ENCODE measurements at regions not wholly inside any gene's neighbourhood (a gene's known extent, or its start where the extent isn't known, plus 50 kb on each side); places are given as distances from the start of the nearest gene placed in this dataset.
"Not testable (repeated sequence)": the region's sequence is repeated elsewhere in the genome, so short reads cannot be mapped to it uniquely, and the experiment has no call there.

DNA sequence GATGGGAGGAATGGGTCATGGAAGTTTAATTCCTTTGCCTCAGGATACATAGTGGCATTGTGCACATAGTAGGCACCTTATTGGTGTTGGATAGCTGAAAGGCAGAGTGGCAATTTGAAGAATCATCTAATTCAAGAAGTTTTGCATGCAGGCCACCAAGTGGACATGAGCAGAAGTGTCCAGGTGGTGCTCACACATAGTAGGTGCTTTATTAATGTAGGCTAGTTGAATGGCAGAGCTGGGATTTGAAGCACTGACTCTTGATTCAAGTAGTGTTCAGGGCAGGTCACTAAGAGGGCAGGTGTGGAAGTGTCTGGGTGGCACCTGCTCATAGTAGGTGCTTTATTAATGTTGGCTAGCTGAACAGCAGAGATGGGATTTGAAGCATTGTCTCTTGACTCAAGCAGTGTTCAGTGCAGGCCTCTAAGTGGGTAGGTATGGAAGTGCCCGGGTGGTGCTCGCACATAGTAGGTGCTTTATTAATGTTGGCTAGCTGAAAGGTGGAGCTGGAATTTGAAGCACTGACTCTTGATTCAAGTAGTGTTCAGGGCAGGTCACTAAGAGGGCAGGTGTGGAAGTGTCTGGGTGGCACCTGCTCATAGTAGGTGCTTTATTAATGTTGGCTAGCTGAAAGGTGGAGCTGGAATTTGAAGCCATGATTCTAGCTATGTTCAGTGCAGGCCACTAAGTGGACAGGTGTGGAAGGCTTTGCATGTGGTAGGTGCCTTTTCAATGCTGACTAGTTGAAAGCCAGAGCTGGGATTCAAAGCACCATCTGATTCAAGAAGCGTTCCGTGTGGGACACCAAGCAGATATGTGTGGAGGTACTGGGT is 58.3 kb upstream of the SORCS2 start:
- not testable (repeated sequence) for H3K4me3 ChIP-seq (ENCODE audit: low read length); H3K27ac ChIP-seq (ENCODE audit: low read length); H3K9me3 ChIP-seq (ENCODE audit: control insufficient read depth, low read depth, low read length); H3K36me3 ChIP-seq (ENCODE audit: control insufficient read depth, insufficient read depth, low read length); H3K27me3 ChIP-seq (ENCODE audit: control insufficient read depth, insufficient read depth, low read length); DNase-seq
- no CpG with 5 or more reads among the region's 4 CpGs for WGBS (ENCODE audit: insufficient coverage, low lambda C conversion rate)
- H3K4me1 ChIP-seq (ENCODE audit: control insufficient read depth, insufficient read depth, low read length), result peaks cover 10% of the 10 kb centered on the region

DNA sequence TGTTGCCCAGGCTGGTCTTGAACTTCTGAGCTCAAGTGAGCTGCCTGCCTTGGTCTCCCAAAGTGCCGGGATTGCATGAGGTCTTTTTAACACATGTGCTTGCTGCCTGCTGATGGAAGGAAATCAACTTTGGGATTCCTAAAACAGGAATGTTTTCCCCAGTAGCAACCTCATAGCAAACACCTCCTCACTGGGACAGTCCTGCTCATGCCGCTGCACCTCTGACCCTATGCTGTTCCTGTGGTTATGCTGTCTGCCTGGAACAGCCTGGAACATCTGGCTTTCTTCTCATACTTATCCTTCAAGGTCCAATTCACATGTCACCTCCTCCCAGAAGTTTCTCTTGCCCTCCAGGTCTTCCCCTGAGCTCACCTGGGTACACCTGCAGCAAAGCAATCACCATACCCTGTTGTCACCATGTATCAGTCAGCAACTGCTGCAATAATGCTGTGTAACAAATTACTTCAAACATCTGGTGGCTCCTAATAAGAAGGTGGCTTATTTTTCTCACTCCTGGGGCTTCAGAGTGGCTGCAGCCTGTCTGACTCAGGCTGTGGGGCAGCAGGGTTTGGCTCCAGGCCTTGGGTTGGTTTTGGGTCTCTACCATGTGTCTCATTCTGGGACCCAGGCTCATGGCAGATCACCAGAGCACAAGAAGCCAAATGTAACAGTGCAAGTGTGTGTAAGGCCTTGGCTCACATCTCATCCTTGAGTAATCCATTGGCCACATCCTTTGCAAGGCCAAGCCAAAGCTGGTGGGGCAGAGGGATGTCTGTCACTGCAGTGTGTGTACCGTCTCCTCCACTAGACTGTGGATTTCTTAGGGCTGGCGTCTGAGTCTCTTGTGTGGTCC is 59.4 kb upstream of the SORCS2 start:
- no peak for DNase-seq
- no peak overlapping the region for H3K4me3 ChIP-seq (ENCODE audit: low read length)
- H3K27ac ChIP-seq (ENCODE audit: low read length), result no peak overlapping the region
- peaks cover 10% of the 10 kb centered on the region for H3K4me1 ChIP-seq (ENCODE audit: control insufficient read depth, insufficient read depth, low read length)
- no peaks in the 10 kb centered on the region for H3K36me3 ChIP-seq (ENCODE audit: control insufficient read depth, insufficient read depth, low read length)
- H3K9me3 ChIP-seq (ENCODE audit: control insufficient read depth, low read depth, low read length), result peaks cover 5% of the 10 kb centered on the region
- no CpG with 5 or more reads among the region's 4 CpGs for WGBS (ENCODE audit: insufficient coverage, low lambda C conversion rate)
- no peaks in the 10 kb centered on the region for H3K27me3 ChIP-seq (ENCODE audit: control insufficient read depth, insufficient read depth, low read length)

DNA sequence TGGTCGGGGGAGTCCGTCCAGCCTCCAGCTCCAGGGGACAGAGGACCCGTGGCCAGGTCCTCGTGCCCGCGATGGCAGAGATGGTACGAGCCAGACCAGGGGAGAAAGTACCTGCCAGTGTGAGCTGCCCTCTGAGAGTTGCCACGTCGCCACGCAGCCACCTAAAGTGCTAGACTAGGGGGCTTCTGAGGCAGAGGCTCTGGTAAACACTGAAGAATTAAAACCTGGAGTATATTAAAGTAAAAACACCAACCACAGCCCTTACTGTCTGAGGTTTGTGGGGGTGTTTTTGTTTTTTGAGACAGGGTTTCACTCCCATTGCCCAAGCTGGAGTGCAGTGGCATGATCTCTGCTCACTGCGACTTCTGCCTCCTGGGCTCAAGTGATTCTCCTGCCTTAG is 60.1 kb upstream of the SORCS2 start:
- no peak overlapping the region for H3K27ac ChIP-seq (ENCODE audit: low read length)
- no CpG with 5 or more reads among the region's 11 CpGs for WGBS (ENCODE audit: insufficient coverage, low lambda C conversion rate)
- no peaks in the 10 kb centered on the region for H3K36me3 ChIP-seq (ENCODE audit: control insufficient read depth, insufficient read depth, low read length)
- no peak for DNase-seq
- peaks cover 5% of the 10 kb centered on the region for H3K9me3 ChIP-seq (ENCODE audit: control insufficient read depth, low read depth, low read length)
- no peaks in the 10 kb centered on the region for H3K27me3 ChIP-seq (ENCODE audit: control insufficient read depth, insufficient read depth, low read length)
- no peak overlapping the region for H3K4me3 ChIP-seq (ENCODE audit: low read length)
- peaks cover 10% of the 10 kb centered on the region for H3K4me1 ChIP-seq (ENCODE audit: control insufficient read depth, insufficient read depth, low read length)

- WGBS (ENCODE audit: insufficient coverage, low lambda C conversion rate), result no CpG with 5 or more reads among the region's 3 CpGs
- Histone ChIP-seq H3K27ac (ENCODE audit: low read length) (no peak overlapping the region), H3K27me3 (ENCODE audit: control insufficient read depth, insufficient read depth, low read length) (no peaks in the 10 kb centered on the region), H3K36me3 (ENCODE audit: control insufficient read depth, insufficient read depth, low read length) (no peaks in the 10 kb centered on the region), H3K4me1 (ENCODE audit: control insufficient read depth, insufficient read depth, low read length) (peaks cover 10% of the 10 kb centered on the region), H3K4me3 (ENCODE audit: low read length) (no peak overlapping the region), H3K9me3 (ENCODE audit: control insufficient read depth, low read depth, low read length) (peaks cover 5% of the 10 kb centered on the region)
- DNase-seq, result no peak
Measured at GRCh38 chr4:7131498-7132031, 60.8 kb upstream of the SORCS2 start.

DNA sequence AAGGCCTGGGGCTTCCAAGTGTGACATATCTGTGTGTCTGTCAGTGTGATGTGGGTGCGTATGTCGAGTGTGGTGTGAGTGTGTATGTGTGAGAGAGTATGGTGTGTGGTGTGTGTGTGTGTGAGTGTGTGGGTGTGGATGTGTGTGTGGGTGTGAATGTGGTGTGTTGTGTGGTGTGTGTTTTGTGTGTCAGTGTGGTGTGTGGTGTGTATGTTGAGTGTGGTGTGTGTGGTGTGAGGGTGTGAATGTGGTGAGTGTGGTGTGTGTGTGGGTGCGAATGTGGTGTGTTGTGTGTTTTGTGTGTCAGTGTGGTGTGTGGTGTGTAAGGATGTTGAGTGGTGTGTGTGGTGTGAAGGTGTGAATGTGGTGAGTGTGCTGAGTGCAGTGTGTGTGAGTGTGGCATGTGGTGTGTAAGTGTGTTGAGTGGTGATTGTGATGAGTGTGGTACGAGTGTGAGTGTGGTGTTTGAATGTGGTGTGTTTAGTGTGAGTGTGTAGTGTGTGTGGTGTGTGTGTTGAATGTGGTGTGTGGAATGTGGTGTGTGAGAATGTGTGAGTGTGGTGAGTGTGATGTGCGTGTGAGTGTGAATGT is 61.6 kb upstream of the SORCS2 start:
- H3K27ac ChIP-seq (ENCODE audit: low read length), result no peak overlapping the region
- no peaks in the 10 kb centered on the region for H3K27me3 ChIP-seq (ENCODE audit: control insufficient read depth, insufficient read depth, low read length)
- peaks cover 6% of the 10 kb centered on the region for H3K4me1 ChIP-seq (ENCODE audit: control insufficient read depth, insufficient read depth, low read length)
- H3K9me3 ChIP-seq (ENCODE audit: control insufficient read depth, low read depth, low read length), result peaks cover 5% of the 10 kb centered on the region
- no peak for DNase-seq
- no peaks in the 10 kb centered on the region for H3K36me3 ChIP-seq (ENCODE audit: control insufficient read depth, insufficient read depth, low read length)
- no peak overlapping the region for H3K4me3 ChIP-seq (ENCODE audit: low read length)
- 96% methylated on average over 3 of the region's 5 CpGs for WGBS (ENCODE audit: insufficient coverage, low lambda C conversion rate)

GRCh38 chr4:7129871-7130620 is 62.2 kb upstream of the GRPEL1 start:
- DNase-seq, result no peak
- Histone ChIP-seq H3K27ac (ENCODE audit: low read length) (no peak overlapping the region), H3K9me3 (ENCODE audit: control insufficient read depth, low read depth, low read length) (peaks cover 5% of the 10 kb centered on the region), H3K4me3 (ENCODE audit: low read length) (no peak overlapping the region), H3K36me3 (ENCODE audit: control insufficient read depth, insufficient read depth, low read length) (no peaks in the 10 kb centered on the region), H3K27me3 (ENCODE audit: control insufficient read depth, insufficient read depth, low read length) (no peaks in the 10 kb centered on the region), H3K4me1 (ENCODE audit: control insufficient read depth, insufficient read depth, low read length) (peaks cover 1% of the 10 kb centered on the region)
- no CpG with 5 or more reads among the region's 28 CpGs for WGBS (ENCODE audit: insufficient coverage, low lambda C conversion rate)

- no peaks in the 10 kb centered on the region for H3K4me1 ChIP-seq (ENCODE audit: control insufficient read depth, insufficient read depth, low read length)
- H3K27ac ChIP-seq (ENCODE audit: low read length), result no peak overlapping the region
- 100% methylated on average over 1 of the region's 12 CpGs for WGBS (ENCODE audit: insufficient coverage, low lambda C conversion rate)
- H3K27me3 ChIP-seq (ENCODE audit: control insufficient read depth, insufficient read depth, low read length), result no peaks in the 10 kb centered on the region
- no peak for DNase-seq
- peaks cover 5% of the 10 kb centered on the region for H3K9me3 ChIP-seq (ENCODE audit: control insufficient read depth, low read depth, low read length)
- H3K4me3 ChIP-seq (ENCODE audit: low read length), result no peak overlapping the region
- H3K36me3 ChIP-seq (ENCODE audit: control insufficient read depth, insufficient read depth, low read length), result no peaks in the 10 kb centered on the region
Measured at GRCh38 chr4:7128644-7129043, 60.8 kb upstream of the GRPEL1 start.

DNA sequence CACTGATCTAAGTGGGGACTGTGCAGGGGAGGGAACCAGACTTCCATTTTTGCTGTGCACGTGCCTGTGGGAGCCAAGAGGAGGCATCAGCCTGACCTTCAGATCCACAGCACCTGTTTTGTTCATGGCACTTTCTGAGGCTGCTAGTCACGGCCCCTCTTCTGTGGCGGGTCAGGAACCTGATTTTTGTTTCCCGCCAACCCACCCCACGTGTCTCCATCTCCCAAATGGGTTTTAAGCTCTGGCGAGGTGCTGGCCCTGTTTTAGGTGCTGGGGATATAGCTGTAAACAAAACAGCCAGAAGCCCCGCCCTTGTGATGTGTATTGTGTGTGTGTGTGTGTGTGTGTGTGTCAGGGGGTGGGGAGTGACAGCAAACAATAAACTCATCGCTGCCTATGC is 60.4 kb upstream of the GRPEL1 start:
- Histone ChIP-seq H3K36me3 (ENCODE audit: control insufficient read depth, insufficient read depth, low read length) (no peaks in the 10 kb centered on the region), H3K4me1 (ENCODE audit: control insufficient read depth, insufficient read depth, low read length) (no peaks in the 10 kb centered on the region), H3K27ac (ENCODE audit: low read length) (no peak overlapping the region), H3K4me3 (ENCODE audit: low read length) (no peak overlapping the region), H3K27me3 (ENCODE audit: control insufficient read depth, insufficient read depth, low read length) (no peaks in the 10 kb centered on the region), H3K9me3 (ENCODE audit: control insufficient read depth, low read depth, low read length) (peaks cover 5% of the 10 kb centered on the region)
- WGBS (ENCODE audit: insufficient coverage, low lambda C conversion rate), result no CpG with 5 or more reads among the region's 8 CpGs
- no peak for DNase-seq

- no peak for DNase-seq
- H3K27me3 ChIP-seq (ENCODE audit: control insufficient read depth, insufficient read depth, low read length), result no peaks in the 10 kb centered on the region
- 100% methylated on average over 1 of the region's 18 CpGs for WGBS (ENCODE audit: insufficient coverage, low lambda C conversion rate)
- no peaks in the 10 kb centered on the region for H3K4me1 ChIP-seq (ENCODE audit: control insufficient read depth, insufficient read depth, low read length)
- peaks cover 5% of the 10 kb centered on the region for H3K9me3 ChIP-seq (ENCODE audit: control insufficient read depth, low read depth, low read length)
- no peak overlapping the region for H3K27ac ChIP-seq (ENCODE audit: low read length)
- no peaks in the 10 kb centered on the region for H3K36me3 ChIP-seq (ENCODE audit: control insufficient read depth, insufficient read depth, low read length)
- no peak overlapping the region for H3K4me3 ChIP-seq (ENCODE audit: low read length)
Measured at GRCh38 chr4:7127576-7127975, 59.7 kb upstream of the GRPEL1 start.

DNA sequence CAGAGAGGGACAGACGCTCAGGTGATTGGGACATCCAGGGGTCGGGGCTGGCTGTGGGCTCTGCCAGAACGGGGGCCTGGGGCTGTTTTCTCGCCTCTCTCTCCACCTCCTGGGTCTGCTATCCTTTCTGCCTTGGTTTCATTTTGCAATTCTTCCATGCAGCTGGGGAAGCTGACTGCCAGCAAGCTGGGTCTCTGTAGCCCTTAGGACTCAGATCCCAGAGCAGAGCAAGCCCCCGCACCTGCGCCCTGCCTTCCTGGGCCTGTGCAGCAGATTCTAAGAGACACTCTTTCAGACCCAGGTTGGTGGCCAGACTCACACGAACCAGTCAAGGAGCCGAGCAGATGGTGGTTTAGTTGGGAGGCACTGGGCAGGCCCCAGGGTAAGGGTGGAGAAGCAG is 59.1 kb upstream of the GRPEL1 start:
- Histone ChIP-seq H3K9me3 (ENCODE audit: control insufficient read depth, low read depth, low read length) (peaks cover 5% of the 10 kb centered on the region), H3K27ac (ENCODE audit: low read length) (no peak overlapping the region), H3K36me3 (ENCODE audit: control insufficient read depth, insufficient read depth, low read length) (no peaks in the 10 kb centered on the region), H3K4me3 (ENCODE audit: low read length) (no peak overlapping the region), H3K27me3 (ENCODE audit: control insufficient read depth, insufficient read depth, low read length) (no peaks in the 10 kb centered on the region), H3K4me1 (ENCODE audit: control insufficient read depth, insufficient read depth, low read length) (no peaks in the 10 kb centered on the region)
- no peak for DNase-seq
- no CpG with 5 or more reads among the region's 8 CpGs for WGBS (ENCODE audit: insufficient coverage, low lambda C conversion rate)

Data from large intestine (tissue), 3 donors.